ENCODE measurements at regions not wholly inside any gene's neighbourhood (a gene's known extent, or its start where the extent isn't known, plus 50 kb on each side); places are given as distances from the start of the nearest gene placed in this dataset.

GRCh38 chr3:21898316-21898715, 147.3 kb upstream of the ZNF385D start:
- H3K27ac ChIP-seq (ENCODE audit: extremely low read depth, low read depth, low read length), result no peak overlapping the region
- CTCF ChIA-PET, result no interaction called here
- POLR2A ChIA-PET, result no interaction called here
- no peaks in the 10 kb centered on the region for H3K36me3 ChIP-seq (ENCODE audit: control insufficient read depth in 2 of 2, insufficient read depth in 1 of 2, low read length in 2 of 2)
- no peak overlapping the region for H3K4me3 ChIP-seq (ENCODE audit: low read depth, low read length)
- no peak for TF ChIP-seq KLF7 (tag by site-specific recombination; IDR thresholded peaks at IDR 0.05; ENCODE audit: borderline replicate concordance)
- TF ChIP-seq ZNF426 (tag by site-specific recombination; IDR thresholded peaks at IDR 0.05), result no peak
- no peak for TF ChIP-seq ZNF549 (tag by site-specific recombination; IDR thresholded peaks at IDR 0.05)
- no peak for TF ChIP-seq OSR2 (tag by site-specific recombination; IDR thresholded peaks at IDR 0.05)
- no peak for TF ChIP-seq MZF1 (tag by site-specific recombination; IDR thresholded peaks at IDR 0.05; ENCODE audit: borderline replicate concordance)
- TF ChIP-seq REST (tag by site-specific recombination; IDR thresholded peaks at IDR 0.05), result no peak
- TF ChIP-seq ZNF140 (tag by site-specific recombination; IDR thresholded peaks at IDR 0.05), result no peak
- H3K9me3 ChIP-seq (ENCODE audit: control insufficient read depth, insufficient read depth, low read depth, low read length), result no peaks in the 10 kb centered on the region
- no peaks in the 10 kb centered on the region for H3K4me1 ChIP-seq (ENCODE audit: control insufficient read depth, insufficient read depth, low read length)

- POLR2A ChIA-PET, result no interaction called here
- no peak overlapping the region for H3K4me3 ChIP-seq (ENCODE audit: low read depth, low read length)
- H3K27ac ChIP-seq (ENCODE audit: extremely low read depth, low read depth, low read length), result no peak overlapping the region
- H3K4me1 ChIP-seq (ENCODE audit: control insufficient read depth, insufficient read depth, low read length), result no peaks in the 10 kb centered on the region
- no peaks in the 10 kb centered on the region for H3K36me3 ChIP-seq (ENCODE audit: control insufficient read depth in 2 of 2, insufficient read depth in 1 of 2, low read length in 2 of 2)
- H3K9me3 ChIP-seq (ENCODE audit: control insufficient read depth, insufficient read depth, low read depth, low read length), result no peaks in the 10 kb centered on the region
- CTCF ChIA-PET, result no interaction called here
- TF ChIP-seq ZNF239 (tag by site-specific recombination; IDR thresholded peaks at IDR 0.05), result no peak
- no peak for TF ChIP-seq ZFP3 (tag by site-specific recombination; IDR thresholded peaks at IDR 0.05; ENCODE audit: low read depth)
- TF ChIP-seq PBX3 (CRISPR knock-in tag; IDR thresholded peaks at IDR 0.05), result no peak
- TF ChIP-seq ZBTB20 (tag by site-specific recombination; IDR thresholded peaks at IDR 0.05), result no peak
- no peak for TF ChIP-seq ZSCAN5A (tag by site-specific recombination; IDR thresholded peaks at IDR 0.05)
- no peak for TF ChIP-seq ZNF248 (tag by site-specific recombination; IDR thresholded peaks at IDR 0.05)
- no peak for TF ChIP-seq ZBTB10 (tag by site-specific recombination; IDR thresholded peaks at IDR 0.05)
- TF ChIP-seq INSM2 (tag by site-specific recombination; IDR thresholded peaks at IDR 0.05), result no peak
- TF ChIP-seq ZNF791 (tag by site-specific recombination; IDR thresholded peaks at IDR 0.05), result no peak
- TF ChIP-seq SP7 (tag by site-specific recombination; IDR thresholded peaks at IDR 0.05), result no peak
- TF ChIP-seq ZEB2 (tag by site-specific recombination; IDR thresholded peaks at IDR 0.05), result no peak
- TF ChIP-seq ZNF132 (tag by site-specific recombination; IDR thresholded peaks at IDR 0.05; ENCODE audit: borderline replicate concordance), result no peak
- no peak for TF ChIP-seq ZBTB6 (tag by site-specific recombination; IDR thresholded peaks at IDR 0.05)
- no peak for TF ChIP-seq ZNF416 (tag by site-specific recombination; IDR thresholded peaks at IDR 0.05)
- no peak for TF ChIP-seq ZIC2 (tag by site-specific recombination; IDR thresholded peaks at IDR 0.05)
- no peak for TF ChIP-seq ZSCAN23 (tag by site-specific recombination; IDR thresholded peaks at IDR 0.05)
- no peak for TF ChIP-seq ZNF596 (tag by site-specific recombination; IDR thresholded peaks at IDR 0.05)
- no peak for TF ChIP-seq YY1 (tag by site-specific recombination; IDR thresholded peaks at IDR 0.05)
Measured at GRCh38 chr3:21901484-21901883, 150.5 kb upstream of the ZNF385D start.

Data from HEK293 (cell line).